K562 (cell line): ENCODE measurements at regions not wholly inside any gene's neighbourhood (a gene's known extent, or its start where the extent isn't known, plus 50 kb on each side); places are given as distances from the start of the nearest gene placed in this dataset.

ENCODE experiments used
- ATAC-seq: fragments of 200-7000 bp; cut with Tn5 transposase; 3 replicates; pipeline ENCODE4 v1.9.1; 2020; ENCODE audit warnings: moderate library complexity
- BruUV-seq: library from RNA; stranded (reverse); fragments of 400-500 nt; replicated peaks from 2 replicates; lab custom pipeline; 2021; lab: Mats Ljungman, UMichigan
- CTCF ChIA-PET: fragments of 300-600 bp; formaldehyde crosslinking; extraction: SDS; loops from one replicate; lab custom pipeline; 2021; ENCODE audit warnings: low intra/inter-chr PET ratio; lab: Yijun Ruan, JAX
- POLR2A ChIA-PET: fragments of 300-600, 350-650 bp; sonication (Branson Sonifier 250); formaldehyde crosslinking; extraction: SDS; loops from one replicate; lab custom pipeline; 2021; ENCODE audit warnings: antibody characterized with exemption, inconsistent platforms; lab: Yijun Ruan, JAX
- DNase-seq, 4 experiments: peaks; one replicate each; pipeline versions ENCODE4 v3.0.0 to v3.0.0-alpha.2; 2011 to 2018; ENCODE audit warnings: low spot score in 3 of 4, mixed read lengths in 3 of 4; ENCODE audit errors: extremely low read depth in 1 of 4
- FAIRE-seq: peaks from 2 replicates; lab custom pipeline; 2011; peaks lifted over from hg19 to GRCh38; lab: Jason Lieb, UNC
- H2AFZ ChIP-seq: 2 replicates; pipeline ENCODE4 v1.6.0; 2011; ENCODE audit warnings: low read depth, low read length, control low read depth, inconsistent platforms
- H3K27ac ChIP-seq: fragments of 200-600 bp; 3 replicates; pipeline ENCODE4 v1.8.0; 2011; ENCODE audit warnings: low read depth, mild to moderate bottlenecking, control low read depth, inconsistent platforms, low read length, moderate library complexity, mixed read lengths; ENCODE audit errors: extremely low read depth
- H3K27me3 ChIP-seq, 2 experiments: fragments of 300-600 bp in 1 of 2; 2 replicates in 1 of 2; 3 replicates in 1 of 2; pipeline versions ENCODE4 v1.6.0 to v1.8.0; 2011; ENCODE audit warnings: inconsistent platforms in 2 of 2, low read length in 2 of 2, mild to moderate bottlenecking in 1 of 2, mixed read lengths in 1 of 2, moderate library complexity in 1 of 2; ENCODE audit not compliant: control insufficient read depth in 2 of 2, insufficient read depth in 2 of 2
- H3K36me3 ChIP-seq: fragments of 300-600 bp; 3 replicates; pipeline ENCODE4 v1.8.0; 2011; ENCODE audit warnings: mild to moderate bottlenecking, low read length, inconsistent platforms; ENCODE audit not compliant: control insufficient read depth, insufficient read depth
- H3K4me1 ChIP-seq, 2 experiments: fragments of 200-600 bp in 1 of 2; replicated peaks in 1 of 2; 2 replicates in 1 of 2; 3 replicates in 1 of 2; pipeline versions ENCODE4 v1.5.1 to v1.8.0; 2011; ENCODE audit warnings: inconsistent platforms in 2 of 2, low read length in 2 of 2, mild to moderate bottlenecking in 1 of 2, mixed read lengths in 1 of 2, moderate library complexity in 1 of 2; ENCODE audit not compliant: control insufficient read depth in 2 of 2, insufficient read depth in 2 of 2
- H3K4me2 ChIP-seq: 2 replicates; pipeline ENCODE4 v1.6.1; 2011; ENCODE audit warnings: low read length, control low read depth, inconsistent platforms, mixed read lengths; ENCODE audit not compliant: insufficient read depth
- H3K4me3 ChIP-seq: fragments of 200-600 bp; sonication (generic), shearing (Covaris generic); 2 replicates; pipeline ENCODE4 v1.5.1; 2016; ENCODE audit warnings: control low read depth, inconsistent platforms
- H3K79me2 ChIP-seq: fragments of 200-600 bp; 3 replicates; pipeline ENCODE4 v1.8.0; 2011; ENCODE audit warnings: low read length, inconsistent platforms; ENCODE audit not compliant: control insufficient read depth, insufficient read depth
- H3K9ac ChIP-seq, 2 experiments: 2 replicates each; pipeline versions ENCODE4 v1.6.0 to v1.6.1; 2011; ENCODE audit warnings: low read depth in 2 of 2, low read length in 2 of 2, control low read depth in 1 of 2, inconsistent platforms in 1 of 2, mild to moderate bottlenecking in 1 of 2, mixed read lengths in 1 of 2; ENCODE audit not compliant: insufficient read depth in 1 of 2
- H3K9me1 ChIP-seq: one replicate; pipeline ENCODE4 v1.6.0; 2011; ENCODE audit warnings: inconsistent platforms, mild to moderate bottlenecking, low read length, moderate library complexity; ENCODE audit not compliant: control insufficient read depth, insufficient read depth
- H3K9me3 ChIP-seq: replicated peaks from 2 replicates; pipeline ENCODE4 v1.5.1; 2011; ENCODE audit warnings: low read depth, low read length, inconsistent platforms; ENCODE audit not compliant: control insufficient read depth, insufficient read depth
- H4K20me1 ChIP-seq: replicated peaks from 2 replicates; pipeline ENCODE4 v1.6.1; 2011; ENCODE audit warnings: low read length, inconsistent platforms, mixed read lengths; ENCODE audit not compliant: control insufficient read depth, insufficient read depth
- BCL6 ChIP-seq: fragments of 250-450 bp; sonication (Bioruptor Pico); IDR thresholded peaks from 2 replicates; pipeline ENCODE4 v1.4.0; 2020
- CBFA2T3 ChIP-seq: fragments of 450-650 bp; IDR thresholded peaks from 2 replicates; pipeline ENCODE4 v1.6.1; 2017
- DMBX1 ChIP-seq: fragments of 250-450 bp; sonication (Bioruptor Pico); IDR thresholded peaks from 2 replicates; pipeline ENCODE4 v1.8.0; 2022; ENCODE audit warnings: inconsistent platforms, mild to moderate bottlenecking, moderate library complexity, borderline replicate concordance
- EP300 ChIP-seq: IDR thresholded peaks from 2 replicates; pipeline ENCODE4 v1.6.1; 2012; ENCODE audit warnings: low read length, improper control_type of control experiment
- HNRNPLL ChIP-seq: fragments of 200-400 bp; formaldehyde crosslinking; IDR thresholded peaks from 2 replicates; pipeline ENCODE4 v1.6.1; 2017; ENCODE audit warnings: low read length, low read depth, mild to moderate bottlenecking; ENCODE audit not compliant: poor library complexity, severe bottlenecking
- RBBP5 ChIP-seq: fragments of 200-600 bp; sonication (generic); IDR thresholded peaks from 2 replicates; pipeline ENCODE4 v1.6.1; 2012; ENCODE audit warnings: borderline replicate concordance, mild to moderate bottlenecking, low read length, control low read depth, inconsistent platforms; ENCODE audit not compliant: insufficient read depth, poor library complexity, severe bottlenecking
- SIX5 ChIP-seq, 2 experiments: IDR thresholded peaks; 2 replicates each; pipeline ENCODE4 v1.6.1; 2011; ENCODE audit warnings: low read length in 2 of 2, borderline replicate concordance in 1 of 2, low read depth in 1 of 2, mild to moderate bottlenecking in 1 of 2, moderate library complexity in 1 of 2; ENCODE audit not compliant: insufficient read depth in 1 of 2
- TFAM ChIP-seq: fragments of 250-450 bp; sonication (Bioruptor Pico); conservative IDR thresholded peaks from 2 replicates; pipeline ENCODE4 v1.5.0; 2021; ENCODE audit warnings: mild to moderate bottlenecking, moderate library complexity
- TSC22D4 ChIP-seq: fragments of 450-650 bp; IDR thresholded peaks from 2 replicates; pipeline ENCODE4 v1.6.1; 2016; ENCODE audit warnings: missing genetic modification characterization, missing biosample characterization, control low read depth
- ZNF561 ChIP-seq: fragments of 450-650 bp; formaldehyde crosslinking; conservative IDR thresholded peaks from 2 replicates; pipeline ENCODE4 v1.4.0; 2020; ENCODE audit warnings: mild to moderate bottlenecking, moderate library complexity
- WGBS: fragments of 100-300 bp; shearing (Covaris generic); methylation state at CpG from one replicate; pipeline ENCODE4 v1.1.6; 2016; ENCODE audit warnings: low coverage, mixed read lengths; ENCODE audit not compliant: insufficient coverage; ENCODE audit errors: missing lambda C conversion rate; 5-methylcytosine and 5-hydroxymethylcytosine counted together
- in situ Hi-C: fragments of 300-500 bp; cut with MboI; formaldehyde crosslinking; loops from 4 replicates; pipeline ENCODE4 v1.15.0; 2018; ENCODE audit warnings: inconsistent platforms, mixed read lengths
- intact Hi-C: fragments of 100-400 bp; cut with micrococcal nuclease; formaldehyde crosslinking; loops from 2 replicates; pipeline ENCODE4 v1.14.2; 2022
- TF ChIP-seq, protein P1 (sequence below): sonication (generic); formaldehyde crosslinking; IDR thresholded peaks from 2 replicates; pipeline ENCODE4 v1.8.0; 2023; ENCODE audit warnings: missing genetic modification reagents, mild to moderate bottlenecking, borderline replicate concordance
- TF ChIP-seq, protein P2 (sequence below): fragments of 450-650 bp; IDR thresholded peaks from 2 replicates; pipeline ENCODE4 v1.6.1; 2016; ENCODE audit warnings: antibody characterized with exemption
- TF ChIP-seq, protein P3 (sequence below), 2 experiments: fragments of 450-650 bp; IDR thresholded peaks; 2 replicates each; pipeline ENCODE4 v1.6.1; 2016

DNA sequence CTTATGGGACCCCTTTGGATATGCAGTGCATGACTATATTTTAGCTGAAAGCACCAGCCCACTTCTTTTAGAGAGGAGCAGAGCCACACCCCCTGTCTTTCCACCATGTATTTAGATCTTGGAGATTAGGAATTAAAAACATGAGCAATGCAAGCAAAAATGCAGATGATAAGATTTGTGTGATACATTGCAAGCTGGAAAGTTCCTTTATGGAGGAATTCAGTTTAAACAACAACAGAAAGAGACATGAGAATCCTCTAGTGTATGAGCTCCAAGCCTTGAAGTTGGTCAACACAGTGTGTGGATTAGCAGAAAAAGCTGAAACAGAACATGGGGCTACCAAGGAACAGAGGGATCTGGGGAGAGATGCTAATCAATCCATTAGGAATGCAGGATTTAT, 529.8 kb upstream of the NBEA start (continued):
- TF ChIP-seq, protein P1, sequence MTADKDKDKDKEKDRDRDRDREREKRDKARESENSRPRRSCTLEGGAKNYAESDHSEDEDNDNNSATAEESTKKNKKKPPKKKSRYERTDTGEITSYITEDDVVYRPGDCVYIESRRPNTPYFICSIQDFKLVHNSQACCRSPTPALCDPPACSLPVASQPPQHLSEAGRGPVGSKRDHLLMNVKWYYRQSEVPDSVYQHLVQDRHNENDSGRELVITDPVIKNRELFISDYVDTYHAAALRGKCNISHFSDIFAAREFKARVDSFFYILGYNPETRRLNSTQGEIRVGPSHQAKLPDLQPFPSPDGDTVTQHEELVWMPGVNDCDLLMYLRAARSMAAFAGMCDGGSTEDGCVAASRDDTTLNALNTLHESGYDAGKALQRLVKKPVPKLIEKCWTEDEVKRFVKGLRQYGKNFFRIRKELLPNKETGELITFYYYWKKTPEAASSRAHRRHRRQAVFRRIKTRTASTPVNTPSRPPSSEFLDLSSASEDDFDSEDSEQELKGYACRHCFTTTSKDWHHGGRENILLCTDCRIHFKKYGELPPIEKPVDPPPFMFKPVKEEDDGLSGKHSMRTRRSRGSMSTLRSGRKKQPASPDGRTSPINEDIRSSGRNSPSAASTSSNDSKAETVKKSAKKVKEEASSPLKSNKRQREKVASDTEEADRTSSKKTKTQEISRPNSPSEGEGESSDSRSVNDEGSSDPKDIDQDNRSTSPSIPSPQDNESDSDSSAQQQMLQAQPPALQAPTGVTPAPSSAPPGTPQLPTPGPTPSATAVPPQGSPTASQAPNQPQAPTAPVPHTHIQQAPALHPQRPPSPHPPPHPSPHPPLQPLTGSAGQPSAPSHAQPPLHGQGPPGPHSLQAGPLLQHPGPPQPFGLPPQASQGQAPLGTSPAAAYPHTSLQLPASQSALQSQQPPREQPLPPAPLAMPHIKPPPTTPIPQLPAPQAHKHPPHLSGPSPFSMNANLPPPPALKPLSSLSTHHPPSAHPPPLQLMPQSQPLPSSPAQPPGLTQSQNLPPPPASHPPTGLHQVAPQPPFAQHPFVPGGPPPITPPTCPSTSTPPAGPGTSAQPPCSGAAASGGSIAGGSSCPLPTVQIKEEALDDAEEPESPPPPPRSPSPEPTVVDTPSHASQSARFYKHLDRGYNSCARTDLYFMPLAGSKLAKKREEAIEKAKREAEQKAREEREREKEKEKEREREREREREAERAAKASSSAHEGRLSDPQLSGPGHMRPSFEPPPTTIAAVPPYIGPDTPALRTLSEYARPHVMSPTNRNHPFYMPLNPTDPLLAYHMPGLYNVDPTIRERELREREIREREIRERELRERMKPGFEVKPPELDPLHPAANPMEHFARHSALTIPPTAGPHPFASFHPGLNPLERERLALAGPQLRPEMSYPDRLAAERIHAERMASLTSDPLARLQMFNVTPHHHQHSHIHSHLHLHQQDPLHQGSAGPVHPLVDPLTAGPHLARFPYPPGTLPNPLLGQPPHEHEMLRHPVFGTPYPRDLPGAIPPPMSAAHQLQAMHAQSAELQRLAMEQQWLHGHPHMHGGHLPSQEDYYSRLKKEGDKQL (CRISPR knock-in tag) = no peak
- no peak for TF ChIP-seq HNRNPLL
- TF ChIP-seq, protein P2, sequence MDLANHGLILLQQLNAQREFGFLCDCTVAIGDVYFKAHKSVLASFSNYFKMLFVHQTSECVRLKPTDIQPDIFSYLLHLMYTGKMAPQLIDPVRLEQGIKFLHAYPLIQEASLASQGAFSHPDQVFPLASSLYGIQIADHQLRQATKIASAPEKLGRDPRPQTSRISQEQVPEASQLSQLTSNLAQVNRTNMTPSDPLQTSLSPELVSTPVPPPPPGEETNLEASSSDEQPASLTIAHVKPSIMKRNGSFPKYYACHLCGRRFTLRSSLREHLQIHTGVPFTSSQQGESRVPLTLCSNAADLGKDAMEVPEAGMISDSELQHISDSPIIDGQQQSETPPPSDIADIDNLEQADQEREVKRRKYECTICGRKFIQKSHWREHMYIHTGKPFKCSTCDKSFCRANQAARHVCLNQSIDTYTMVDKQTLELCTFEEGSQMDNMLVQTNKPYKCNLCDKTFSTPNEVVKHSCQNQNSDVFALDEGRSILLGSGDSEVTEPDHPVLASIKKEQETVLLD = no peak

DNA sequence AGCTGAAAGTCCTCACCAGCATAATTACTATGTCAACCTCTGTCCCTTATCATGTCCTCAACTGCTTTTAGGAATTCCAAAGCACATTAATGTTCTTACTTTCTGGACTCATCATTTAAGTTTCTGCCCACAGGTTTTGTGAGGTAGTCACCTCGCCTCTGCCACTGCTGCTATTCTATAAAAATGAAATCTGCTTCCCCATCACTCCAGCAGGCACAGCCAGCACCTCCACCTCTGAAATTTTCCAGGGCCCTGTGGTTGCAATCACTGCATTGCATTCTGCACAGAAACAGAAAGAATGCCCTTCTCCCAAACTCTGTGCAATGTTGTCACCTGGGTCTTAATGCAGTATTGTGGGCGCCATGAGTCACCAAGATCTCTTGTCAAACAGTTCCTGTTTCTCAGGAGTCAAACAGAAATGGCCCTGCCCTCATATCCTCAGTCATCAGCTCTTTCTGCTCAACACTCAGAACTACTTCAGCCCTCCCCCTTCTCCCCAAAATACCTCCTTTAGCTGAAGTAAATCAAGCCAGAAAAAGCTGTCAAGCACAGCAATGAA, 529.2 kb upstream of the NBEA start:
- H3K79me2 ChIP-seq = no peaks in the 10 kb centered on the region
- no peaks in the 10 kb centered on the region for H3K9me3 ChIP-seq
- no peak overlapping the region for H3K4me2 ChIP-seq
- ATAC-seq (no peak), DNase-seq (no peak), FAIRE-seq (no peak)
- no peaks in the 10 kb centered on the region for H3K4me1 ChIP-seq
- intact Hi-C loops (no loop called here), in situ Hi-C loops (no loop called here)
- H4K20me1 ChIP-seq = no peaks in the 10 kb centered on the region
- H2AFZ ChIP-seq = no peak overlapping the region
- no peaks in the 10 kb centered on the region for H3K27me3 ChIP-seq
- WGBS = 0% methylated on average over 2 of the region's 2 CpGs
- H3K27ac ChIP-seq = no peak overlapping the region
- H3K4me3 ChIP-seq = no peak overlapping the region
- no peaks in the 10 kb centered on the region for H3K36me3 ChIP-seq
- ChIA-PET POLR2A (no interaction called here), CTCF (no interaction called here)
- BruUV-seq = no TSS peak
- H3K9me1 ChIP-seq = no peaks in the 10 kb centered on the region
- no peak overlapping the region for H3K9ac ChIP-seq
- no peak for TF ChIP-seq TSC22D4 (tag)
- TF ChIP-seq EP300 = no peak
- TF ChIP-seq BCL6 (CRISPR knock-in tag) = no peak
- TF ChIP-seq, protein P3, sequence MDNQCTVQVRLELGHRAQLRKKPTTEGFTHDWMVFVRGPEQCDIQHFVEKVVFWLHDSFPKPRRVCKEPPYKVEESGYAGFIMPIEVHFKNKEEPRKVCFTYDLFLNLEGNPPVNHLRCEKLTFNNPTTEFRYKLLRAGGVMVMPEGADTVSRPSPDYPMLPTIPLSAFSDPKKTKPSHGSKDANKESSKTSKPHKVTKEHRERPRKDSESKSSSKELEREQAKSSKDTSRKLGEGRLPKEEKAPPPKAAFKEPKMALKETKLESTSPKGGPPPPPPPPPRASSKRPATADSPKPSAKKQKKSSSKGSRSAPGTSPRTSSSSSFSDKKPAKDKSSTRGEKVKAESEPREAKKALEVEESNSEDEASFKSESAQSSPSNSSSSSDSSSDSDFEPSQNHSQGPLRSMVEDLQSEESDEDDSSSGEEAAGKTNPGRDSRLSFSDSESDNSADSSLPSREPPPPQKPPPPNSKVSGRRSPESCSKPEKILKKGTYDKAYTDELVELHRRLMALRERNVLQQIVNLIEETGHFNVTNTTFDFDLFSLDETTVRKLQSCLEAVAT (IDR thresholded peaks at IDR 0.05) = no peak
- no peak for TF ChIP-seq CBFA2T3
- no peak for TF ChIP-seq SIX5 (IDR thresholded peaks at IDR 0.05; ENCODE audit: borderline replicate concordance in 1 of 2, insufficient read depth in 1 of 2, low read depth in 1 of 2, low read length in 2 of 2)
- no peak for TF ChIP-seq RBBP5
- no peak for TF ChIP-seq ZNF561 (CRISPR knock-in tag)
- no peak for TF ChIP-seq DMBX1 (CRISPR knock-in tag)
- TF ChIP-seq TFAM (CRISPR knock-in tag) = no peak
